Islet precursor cell (in vitro differentiated cells): ENCODE measurements at regions not wholly inside any gene's neighbourhood (a gene's known extent, or its start where the extent isn't known, plus 50 kb on each side); places are given as distances from the start of the nearest gene placed in this dataset.
A peak's percentile ranks its signal among the peaks of the same experiment; 100 is the strongest.

ENCODE experiments used
- DNase-seq: peaks from one replicate; pipeline ENCODE4 v3.0.0-alpha.2; 2018

DNA sequence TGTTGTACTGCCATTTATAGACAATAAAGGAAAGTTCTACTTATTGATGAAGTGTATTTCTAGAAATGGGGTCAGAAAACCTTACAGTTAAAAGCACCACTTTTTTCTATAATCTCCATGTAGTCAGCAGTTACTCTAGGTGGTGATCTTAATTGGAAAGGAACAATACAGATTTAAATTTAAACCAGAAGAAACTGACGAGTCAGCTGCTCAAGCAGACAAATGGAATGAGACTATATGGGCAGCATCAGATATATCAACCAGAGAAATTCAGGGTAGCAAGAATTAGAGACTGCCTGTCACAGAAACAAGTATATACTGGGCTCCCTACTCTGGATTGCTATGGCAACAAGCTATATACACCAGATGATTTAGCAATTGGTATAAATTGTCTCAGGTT, 99.6 kb upstream of the SCG2 start:
- no peak for DNase-seq

DNA sequence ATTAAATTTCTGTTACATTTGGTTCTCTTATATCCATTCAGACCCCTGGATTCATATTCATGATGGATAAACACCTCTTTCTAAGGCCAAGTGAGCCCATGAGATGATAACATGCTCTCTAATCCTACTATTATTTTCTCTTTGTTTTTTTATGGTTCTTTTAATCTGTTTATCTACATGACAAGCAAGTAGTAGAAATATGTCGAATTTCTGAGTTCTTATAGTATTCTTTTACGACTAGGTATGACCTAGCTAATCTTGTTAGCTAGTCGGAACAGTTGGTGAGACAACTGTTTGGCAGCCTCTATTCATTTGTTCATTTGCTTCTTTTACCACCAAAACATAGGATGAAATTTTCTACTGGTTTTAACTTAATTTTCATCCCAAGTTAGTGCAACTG, 98.1 kb upstream of the SCG2 start:
- DNase-seq = no peak

DNA sequence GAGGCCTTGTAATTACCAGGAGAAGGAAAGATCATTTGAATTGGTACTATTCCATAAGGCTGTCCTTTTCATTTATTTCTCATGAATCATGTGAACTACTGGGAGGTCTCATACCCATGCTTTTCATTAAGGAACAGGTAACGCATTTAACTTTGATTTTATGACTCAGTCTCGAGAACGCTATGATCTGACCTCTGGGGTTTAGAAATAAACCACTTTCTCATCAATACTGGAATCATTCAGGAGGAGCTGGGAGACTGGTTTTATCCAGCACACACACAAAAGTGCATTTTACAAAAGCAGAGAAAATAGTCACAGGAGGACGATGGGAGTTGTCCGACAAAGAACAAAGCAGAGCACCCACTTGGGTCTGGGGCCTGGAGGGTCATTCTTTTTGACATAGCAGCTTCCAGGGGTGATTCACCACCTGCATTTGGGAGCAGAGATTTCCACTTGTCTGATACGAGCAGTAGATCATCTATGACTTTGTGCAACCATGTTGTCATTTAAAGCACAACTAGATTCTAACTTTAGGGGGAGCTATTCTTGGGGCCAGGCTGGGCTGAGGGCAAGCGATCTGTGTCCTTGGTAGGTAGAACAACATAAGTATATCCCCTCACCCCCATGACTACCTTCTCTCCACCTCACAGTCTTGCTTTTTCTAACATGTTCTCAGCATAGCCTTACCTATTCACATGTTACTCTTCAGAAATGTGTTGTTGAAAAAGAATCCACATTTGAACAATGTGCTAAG, 95.9 kb upstream of the SCG2 start:
- DNase-seq = no peak

DNA sequence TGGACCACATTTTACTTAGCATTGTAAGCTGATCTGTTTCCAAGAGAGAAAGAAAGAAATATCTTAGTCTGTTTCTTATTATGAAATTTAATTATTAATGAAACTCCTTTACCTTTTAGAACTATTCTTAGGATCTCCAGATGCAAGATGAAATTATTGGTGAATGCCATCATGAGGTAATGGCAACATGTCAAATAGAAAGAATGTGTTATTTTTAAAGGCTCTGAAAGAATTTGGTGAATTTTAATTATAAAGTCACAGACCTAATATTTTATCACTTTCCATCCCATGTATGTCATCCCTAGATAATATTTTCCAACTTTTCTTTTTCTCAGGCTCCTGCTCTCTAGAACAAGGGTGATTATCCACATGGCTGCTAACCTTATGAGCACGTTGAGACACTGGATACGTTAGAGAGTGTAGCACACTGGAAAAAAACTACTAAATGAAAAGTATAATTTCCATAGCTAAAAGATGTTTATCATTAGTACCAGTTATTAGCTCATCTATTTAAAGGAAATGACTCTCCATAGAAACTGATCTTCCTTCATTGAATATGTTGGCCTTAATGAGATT, 95.2 kb upstream of the SCG2 start:
- no peak for DNase-seq

DNA sequence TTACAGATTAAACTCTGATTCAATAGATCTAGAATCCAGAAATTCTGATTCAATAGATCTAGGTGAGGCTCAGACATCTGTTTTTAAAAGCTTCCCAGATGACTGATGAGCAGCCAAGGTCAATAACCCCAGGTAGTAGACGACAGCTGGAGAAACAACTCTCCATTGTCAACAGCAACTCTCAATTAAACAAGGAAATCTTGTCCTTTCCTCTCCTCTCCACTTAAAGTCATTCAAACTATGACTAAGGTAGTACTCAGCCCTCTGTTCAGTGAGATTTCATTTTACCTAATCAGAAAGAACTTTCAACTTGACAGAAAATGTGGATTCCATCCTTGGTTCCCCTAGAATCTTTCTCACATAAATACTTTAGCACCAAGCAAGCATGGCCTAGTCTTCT, 94.6 kb upstream of the SCG2 start:
- DNase-seq = no peak

DNA sequence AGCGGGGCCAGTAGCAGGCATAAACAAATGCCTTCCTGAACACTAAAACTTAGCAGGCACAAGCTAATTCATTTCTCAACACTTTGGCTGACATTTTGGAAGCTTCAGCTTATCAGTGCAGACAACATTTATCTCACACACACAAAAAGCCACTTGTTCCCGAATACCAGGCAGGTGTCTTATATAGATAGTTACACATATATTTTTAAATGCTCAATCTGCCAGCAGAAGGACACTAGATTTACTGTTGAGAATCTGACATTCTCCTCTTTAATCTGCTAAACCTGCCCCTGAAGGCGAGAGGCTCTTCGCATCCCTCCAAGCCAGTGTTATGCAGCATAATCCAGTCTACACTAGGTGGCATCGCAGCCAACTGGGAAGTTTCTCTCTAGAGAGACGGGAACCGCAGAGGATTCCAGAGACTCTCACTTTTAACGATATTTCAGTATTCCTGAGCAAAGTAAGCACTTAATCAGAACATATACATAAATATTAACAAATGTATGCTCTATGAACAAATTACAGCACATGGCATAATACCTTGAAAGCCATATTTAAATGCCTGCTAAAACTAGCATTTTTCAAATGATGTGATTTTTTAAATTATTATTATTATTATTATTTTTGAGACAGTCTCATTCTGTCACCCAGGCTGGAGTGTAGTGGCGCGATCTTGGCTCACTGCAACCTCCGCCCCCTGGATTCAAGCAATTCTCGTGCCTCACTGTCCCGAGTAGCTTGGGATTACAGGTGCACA, 90.2 kb upstream of the SCG2 start:
- DNase-seq = peak; percentile 74

DNA sequence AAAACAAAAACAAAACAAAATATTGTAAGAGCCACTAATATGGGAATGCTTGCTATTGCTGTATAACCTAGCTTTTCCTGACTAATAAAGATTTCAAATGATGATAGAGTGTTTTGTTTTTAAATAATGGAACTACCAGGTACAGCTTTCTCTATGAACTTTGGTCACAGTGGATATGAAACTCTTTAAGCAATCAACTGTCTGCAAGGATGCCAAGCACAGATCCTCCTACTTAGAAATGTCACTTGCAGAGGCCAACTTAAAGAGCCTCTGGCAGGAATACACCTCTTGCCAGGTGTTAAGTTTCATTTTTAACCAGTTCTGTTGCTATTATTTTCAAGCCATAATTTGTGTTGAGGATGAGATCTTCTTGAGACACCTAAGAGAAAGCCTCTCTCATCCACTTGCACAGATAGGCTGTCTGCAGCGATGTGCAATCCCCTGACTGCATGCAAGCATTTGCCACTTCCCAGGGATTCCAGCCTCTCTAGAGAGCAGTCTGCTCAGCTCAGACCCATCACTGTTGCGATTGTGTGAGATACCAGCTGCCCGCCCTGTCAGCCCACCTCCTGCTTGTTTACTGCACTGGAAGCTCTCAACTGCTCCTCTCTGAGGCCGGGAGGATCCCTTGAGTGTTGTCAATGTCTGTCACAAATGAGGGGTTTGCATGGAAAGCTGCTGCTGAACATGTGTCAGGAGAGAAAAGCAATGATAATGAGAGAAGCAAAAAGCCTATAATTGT, 86.1 kb upstream of the SCG2 start:
- DNase-seq = peak; percentile 70

DNA sequence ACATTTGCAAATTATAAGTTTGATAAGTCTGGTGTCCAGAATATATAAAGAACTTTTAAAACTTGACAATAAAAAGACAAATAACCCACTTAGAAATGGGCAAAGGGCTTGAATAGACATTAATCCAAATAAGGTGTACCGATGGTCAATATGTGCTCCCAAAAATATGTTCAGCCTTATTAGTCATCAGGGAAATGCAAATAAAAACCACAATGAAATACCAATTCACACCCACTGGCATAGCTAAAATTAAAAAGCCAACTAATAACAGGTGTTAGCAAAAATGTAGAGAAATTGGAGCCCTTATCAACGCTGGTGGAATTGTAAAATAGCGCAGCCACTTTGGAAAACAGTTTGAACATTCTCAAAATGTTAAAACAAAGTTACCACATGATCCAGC, 79.0 kb upstream of the SCG2 start:
- DNase-seq = no peak

DNA sequence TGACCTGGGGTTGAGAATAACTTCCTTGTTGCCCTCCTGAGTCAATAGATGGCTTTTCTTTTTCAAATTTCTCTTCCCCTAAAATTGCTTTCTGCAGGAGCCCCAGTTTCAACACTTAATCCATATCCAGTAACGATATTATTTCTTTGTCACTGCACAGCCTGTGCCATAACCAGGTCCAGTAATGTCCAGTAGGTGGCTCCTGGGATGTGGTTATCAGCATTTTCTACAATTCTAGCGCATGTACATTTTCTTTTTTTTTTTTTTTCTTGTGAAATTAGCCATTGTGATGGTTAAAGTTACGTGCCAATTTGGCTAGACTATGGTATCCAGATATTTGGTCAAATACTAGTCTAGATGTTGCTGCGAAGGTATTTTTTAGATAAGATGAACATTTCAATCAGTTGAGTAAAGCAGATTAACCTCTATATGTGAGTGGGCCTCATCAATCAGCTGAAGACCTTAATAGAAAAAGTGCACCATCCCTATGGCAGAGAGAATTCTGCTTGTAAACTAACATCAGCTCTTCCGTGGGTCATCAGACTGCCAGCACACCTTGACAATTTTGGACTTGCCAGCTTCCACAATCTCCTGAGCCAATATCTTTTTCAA, 72.9 kb upstream of the SCG2 start:
- no peak for DNase-seq

DNA sequence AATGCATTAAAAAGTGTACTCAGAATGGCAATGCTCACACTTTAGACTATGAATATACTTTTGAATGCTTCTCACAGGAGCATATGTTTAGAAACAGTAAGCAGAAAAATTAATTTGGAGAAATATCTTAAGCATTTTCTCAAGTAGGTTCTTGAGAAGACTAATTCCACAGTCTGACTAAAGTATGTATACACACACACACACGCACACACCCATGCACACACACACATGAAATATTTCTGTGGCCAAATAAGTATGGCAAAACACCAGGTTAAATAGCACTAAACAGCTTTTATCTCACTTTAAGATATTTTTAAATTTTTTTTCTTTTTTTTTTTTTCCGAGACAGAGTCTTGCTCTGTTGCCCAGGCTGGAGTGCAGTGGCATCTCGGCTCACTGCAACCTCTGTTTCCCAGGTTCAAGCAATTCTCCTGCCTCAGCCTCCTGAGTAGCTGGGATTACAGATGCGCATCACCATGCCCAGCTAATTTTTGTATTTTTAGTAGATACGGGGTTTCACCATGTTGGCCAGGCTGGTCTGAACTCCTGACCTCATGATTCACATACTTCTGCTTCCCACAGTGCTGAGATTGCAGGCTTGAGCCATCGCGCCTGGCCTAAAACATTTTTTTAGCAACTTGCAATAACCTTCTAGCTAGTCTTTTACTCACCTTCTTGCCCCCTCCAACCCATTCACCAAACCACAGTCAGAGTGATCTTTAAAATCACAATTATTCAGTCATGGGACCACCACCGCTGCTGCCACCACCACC, 67.5 kb upstream of the SCG2 start:
- no peak for DNase-seq

DNA sequence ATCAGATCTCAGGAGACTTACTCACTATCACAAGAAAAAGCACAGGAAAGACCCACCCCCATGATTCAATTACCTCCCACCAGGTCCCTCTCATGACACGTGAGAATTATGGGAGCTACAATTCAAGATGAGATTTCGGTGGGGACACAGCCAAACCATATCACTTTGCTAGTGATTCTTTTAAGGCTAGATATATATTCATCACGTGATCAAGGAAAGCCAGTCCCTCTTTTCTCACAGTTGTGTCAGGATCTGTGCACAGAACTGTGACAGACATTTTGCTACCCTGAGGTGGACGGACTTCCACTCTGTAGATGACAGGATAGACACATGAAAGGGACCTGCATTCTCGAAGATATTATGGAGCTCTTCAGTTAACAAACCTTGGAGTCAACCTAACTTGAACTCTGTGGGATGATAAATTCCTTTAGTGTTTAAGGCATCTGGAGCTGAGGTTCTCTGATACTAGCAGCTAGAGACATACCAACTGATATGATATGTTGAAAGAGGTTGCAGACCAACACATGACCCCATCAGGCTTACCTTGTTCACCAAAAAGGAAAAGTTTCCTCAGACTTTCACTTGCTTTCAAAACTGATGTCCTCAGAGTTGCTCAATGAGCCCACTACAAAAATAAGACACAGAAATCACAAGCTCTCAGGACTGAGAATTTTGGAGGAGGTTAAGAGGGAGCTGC, 66.3 kb upstream of the SCG2 start:
- no peak for DNase-seq

DNA sequence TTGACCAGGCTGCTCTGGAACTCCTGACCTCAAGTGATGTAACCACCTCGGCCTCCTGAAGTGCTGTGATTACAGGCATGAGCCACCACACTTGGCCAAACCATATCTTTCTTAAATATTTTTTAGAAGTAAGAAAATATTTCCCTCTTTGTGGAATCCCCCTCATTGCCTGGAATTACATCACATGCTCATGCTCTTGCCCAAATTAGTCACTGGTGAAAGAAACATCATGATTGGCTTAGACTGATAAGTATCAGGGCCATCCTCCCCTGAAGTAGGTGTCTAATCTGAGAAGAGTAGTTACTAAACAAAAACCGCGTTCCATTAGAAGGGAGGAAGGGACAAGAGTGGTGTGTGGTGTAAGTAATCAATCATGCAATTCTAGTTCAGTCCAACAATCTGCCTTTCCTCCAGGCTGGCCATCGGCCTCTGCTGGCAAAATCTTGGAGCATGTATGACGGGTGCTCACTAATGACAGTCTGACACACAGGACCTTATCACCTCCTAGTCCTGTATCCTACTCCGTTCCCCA, 52.3 kb upstream of the SCG2 start:
- DNase-seq = no peak

DNA sequence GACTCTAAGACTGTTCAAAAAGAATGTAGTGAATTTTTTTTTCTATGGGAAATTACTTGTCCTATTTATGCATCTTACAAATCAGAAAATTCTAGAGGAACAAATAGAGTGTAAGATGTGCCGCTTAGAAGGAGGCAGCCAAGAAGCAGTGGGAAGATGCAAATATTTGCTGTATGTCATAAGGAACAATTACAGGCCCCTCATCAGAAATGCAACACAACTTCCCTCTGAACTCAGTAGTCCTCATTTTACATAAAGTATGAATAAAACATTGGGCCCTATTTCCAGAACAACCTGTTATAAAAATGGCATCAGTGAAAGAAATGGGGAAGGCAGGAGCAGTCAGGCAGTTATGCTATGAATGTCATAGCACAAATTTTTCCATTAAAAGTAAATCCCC, 50.7 kb upstream of the SCG2 start:
- no peak for DNase-seq

DNA sequence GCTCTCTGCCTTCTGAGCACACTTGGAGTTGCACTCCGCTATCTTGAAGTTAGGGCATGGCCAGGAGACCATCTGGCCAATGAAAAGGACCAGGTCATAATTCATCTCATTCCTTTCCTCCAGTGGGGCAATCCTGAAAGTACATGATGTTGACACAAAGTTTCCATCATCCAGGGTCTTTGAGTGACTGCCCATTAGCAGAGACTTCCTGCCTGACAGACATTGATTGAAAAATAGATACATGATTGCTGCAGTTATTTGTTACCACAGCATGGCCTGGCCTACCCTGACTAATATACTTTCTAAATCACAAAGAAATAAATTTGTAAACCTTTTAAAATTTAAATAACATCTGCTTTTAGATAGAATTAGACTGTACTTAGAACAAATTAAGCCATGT, 50.0 kb upstream of the SCG2 start:
- DNase-seq = no peak
